Thymus (tissue), 11 donors: ENCODE measurements at regions not wholly inside any gene's neighbourhood (a gene's known extent, or its start where the extent isn't known, plus 50 kb on each side); places are given as distances from the start of the nearest gene placed in this dataset.

ENCODE experiments used
- DNase-seq, 9 donors: peaks; one replicate each; pipeline ENCODE4 v3.0.0-alpha.2; 2013; ENCODE audit warnings: low spot score in 9 of 9, low read depth in 6 of 9, missing footprints in 1 of 9
- H3K27ac ChIP-seq, 2 donors: one replicate each; pipeline ENCODE4 v1.5.1; 2013; ENCODE audit warnings: control low read depth in 1 of 2, low read depth in 1 of 2, low read length in 1 of 2, mild to moderate bottlenecking in 1 of 2, moderate library complexity in 1 of 2
- H3K27me3 ChIP-seq, 2 donors: one replicate each; pipeline ENCODE4 v1.5.1; 2013; ENCODE audit warnings: low read length in 1 of 2; ENCODE audit not compliant: control insufficient read depth in 2 of 2, insufficient read depth in 1 of 2
- H3K36me3 ChIP-seq, 2 donors: one replicate each; pipeline ENCODE4 v1.5.1; 2013; ENCODE audit warnings: low read length in 1 of 2, mild to moderate bottlenecking in 1 of 2, moderate library complexity in 1 of 2; ENCODE audit not compliant: control insufficient read depth in 2 of 2, insufficient read depth in 2 of 2
- H3K4me1 ChIP-seq, 2 donors: one replicate each; pipeline ENCODE4 v1.5.1; 2013; ENCODE audit warnings: low read length in 2 of 2; ENCODE audit not compliant: control insufficient read depth in 2 of 2, insufficient read depth in 2 of 2
- H3K4me3 ChIP-seq, 2 donors: one replicate each; pipeline ENCODE4 v1.5.1; 2013; ENCODE audit warnings: low read length in 2 of 2, control low read depth in 1 of 2, mild to moderate bottlenecking in 1 of 2
- H3K9me3 ChIP-seq, 2 donors: one replicate each; pipeline ENCODE4 v1.5.1; 2013; ENCODE audit warnings: low read length in 1 of 2, mild to moderate bottlenecking in 1 of 2; ENCODE audit not compliant: control insufficient read depth in 2 of 2, insufficient read depth in 1 of 2
- WGBS: extraction: QIAGEN DNeasy Blood & Tissue Kit; methylation state at CpG from one replicate; pipeline ENCODE4 v1.1.7; 2013; 5-methylcytosine and 5-hydroxymethylcytosine counted together
- donor health status: healthy.

DNA sequence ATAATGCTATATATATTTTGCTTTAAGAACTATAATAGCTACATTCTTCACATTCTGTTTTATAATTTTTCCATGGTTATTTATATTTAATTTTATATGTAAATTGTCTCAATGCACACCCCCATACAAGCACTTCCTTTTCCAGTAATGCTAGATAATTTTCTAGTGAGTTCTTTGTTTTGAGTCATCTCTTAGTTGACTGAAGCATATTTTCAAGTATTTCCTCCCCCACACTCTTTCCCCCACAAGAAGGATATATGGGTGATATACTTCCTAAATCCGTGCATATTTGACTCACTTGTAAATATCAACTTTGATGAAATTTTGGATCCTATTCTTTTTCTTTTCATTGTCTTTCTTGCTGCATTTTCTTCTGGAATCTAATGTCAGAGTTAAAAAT lies 82.1 kb upstream of the SRSF6 start:
- Histone ChIP-seq H3K27ac (no peak overlapping the region), H3K9me3 (no peaks in the 10 kb centered on the region), H3K36me3 (no peaks in the 10 kb centered on the region), H3K4me1 (no peaks in the 10 kb centered on the region), H3K27me3 (no peaks in the 10 kb centered on the region), H3K4me3 (no peak overlapping the region)
- no peak for DNase-seq
- WGBS, result 38% methylated on average over 1 of the region's 1 CpG

DNA sequence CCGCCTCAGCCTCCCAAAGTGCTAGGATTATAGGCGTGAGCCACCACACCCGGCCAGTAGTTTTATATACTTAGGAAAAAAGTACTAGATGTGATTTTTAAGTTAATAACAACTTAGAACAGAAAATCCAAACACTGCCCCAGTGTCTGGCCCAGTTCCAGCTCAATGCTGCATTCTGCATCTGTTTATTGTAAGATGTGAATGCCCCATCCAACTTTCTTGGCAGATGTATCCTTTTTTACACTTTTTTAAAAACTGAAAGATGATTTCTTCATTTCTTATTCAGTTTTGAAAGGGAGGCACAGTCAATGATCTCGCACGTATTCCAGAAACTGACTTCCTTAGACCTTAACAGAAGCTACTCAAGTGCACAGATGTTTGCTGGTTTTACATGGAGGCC lies 85.6 kb upstream of the SRSF6 start:
- Histone ChIP-seq H3K27me3 (no peaks in the 10 kb centered on the region), H3K9me3 (no peaks in the 10 kb centered on the region), H3K36me3 (no peaks in the 10 kb centered on the region), H3K4me3 (no peak overlapping the region), H3K4me1 (no peaks in the 10 kb centered on the region), H3K27ac (no peak overlapping the region)
- DNase-seq, result no peak
- WGBS, result 84% methylated on average over 5 of the region's 5 CpGs

DNA sequence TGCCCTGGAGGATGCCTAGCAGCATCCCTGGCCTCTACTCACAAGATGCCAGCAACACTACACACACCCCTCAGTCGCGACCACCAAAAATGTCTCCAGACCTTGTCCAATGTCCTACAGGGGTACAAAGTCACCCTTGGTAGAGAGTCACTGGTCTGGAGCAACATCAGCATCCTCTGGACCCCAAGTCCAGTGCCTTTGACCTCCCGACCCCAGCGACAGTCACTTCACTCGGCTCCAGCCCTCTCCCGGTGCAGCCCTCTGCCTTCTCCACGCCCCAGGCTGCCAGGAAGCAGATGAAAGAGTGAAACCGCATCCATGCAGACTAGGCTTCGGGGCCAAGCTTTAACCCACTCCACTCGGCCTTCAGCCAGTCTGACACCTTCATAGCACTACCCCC lies 92.0 kb upstream of the SRSF6 start:
- Histone ChIP-seq H3K27me3 (no peaks in the 10 kb centered on the region), H3K27ac (no peak overlapping the region), H3K9me3 (no peaks in the 10 kb centered on the region), H3K4me3 (no peak overlapping the region), H3K4me1 (no peaks in the 10 kb centered on the region), H3K36me3 (no peaks in the 10 kb centered on the region)
- WGBS, result 49% methylated on average over 10 of the region's 10 CpGs
- no peak for DNase-seq

DNA sequence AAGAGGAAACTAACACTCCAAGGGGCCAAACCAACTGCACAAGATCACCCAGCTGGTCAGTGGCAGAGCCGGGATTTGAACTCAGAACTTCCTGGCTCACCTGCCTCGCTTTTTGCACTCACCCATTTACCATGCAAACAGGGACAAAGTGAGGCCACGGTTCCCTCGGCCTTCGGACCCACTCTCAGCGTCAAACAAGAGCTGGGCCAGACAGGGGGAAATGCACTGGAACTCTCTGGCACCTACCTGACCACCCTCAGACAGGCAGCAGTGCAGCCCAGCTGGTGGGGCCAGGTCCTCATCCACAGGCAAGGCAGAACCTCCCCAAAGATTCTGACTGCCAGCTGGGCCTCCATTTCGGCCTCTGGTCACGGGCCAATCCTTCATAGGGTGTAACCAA lies 93.7 kb upstream of the SRSF6 start:
- no peak for DNase-seq
- no peaks in the 10 kb centered on the region for H3K4me1 ChIP-seq
- H3K4me3 ChIP-seq, result no peak overlapping the region
- no peaks in the 10 kb centered on the region for H3K36me3 ChIP-seq
- H3K9me3 ChIP-seq, result no peaks in the 10 kb centered on the region
- 94% methylated on average over 8 of the region's 8 CpGs for WGBS
- H3K27me3 ChIP-seq, result no peaks in the 10 kb centered on the region
- H3K27ac ChIP-seq, result no peak overlapping the region

DNA sequence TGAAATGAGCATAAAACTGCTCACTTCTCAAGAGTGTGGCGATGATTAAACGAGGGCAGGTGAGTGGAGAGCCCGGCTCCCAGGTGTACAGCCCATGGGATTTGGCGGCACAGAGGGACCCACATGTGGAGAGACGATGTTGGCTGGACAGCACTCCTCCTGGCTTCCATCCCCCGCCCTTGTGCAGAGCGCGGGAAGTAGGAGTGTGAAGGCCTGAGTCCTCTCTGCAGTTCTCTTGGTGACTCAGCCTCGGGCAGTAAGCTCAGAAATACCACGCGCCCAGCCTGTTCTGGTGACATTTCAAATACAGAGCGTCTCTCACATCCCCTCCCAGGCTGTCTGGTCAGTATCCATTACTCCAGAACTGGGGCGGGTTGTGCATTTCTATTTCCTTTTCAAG lies 94.2 kb upstream of the SRSF6 start:
- H3K27ac ChIP-seq, result no peak overlapping the region
- H3K36me3 ChIP-seq, result no peaks in the 10 kb centered on the region
- no peak overlapping the region for H3K4me3 ChIP-seq
- 89% methylated on average over 13 of the region's 13 CpGs for WGBS
- no peak for DNase-seq
- H3K9me3 ChIP-seq, result no peaks in the 10 kb centered on the region
- no peaks in the 10 kb centered on the region for H3K4me1 ChIP-seq
- H3K27me3 ChIP-seq, result no peaks in the 10 kb centered on the region

DNA sequence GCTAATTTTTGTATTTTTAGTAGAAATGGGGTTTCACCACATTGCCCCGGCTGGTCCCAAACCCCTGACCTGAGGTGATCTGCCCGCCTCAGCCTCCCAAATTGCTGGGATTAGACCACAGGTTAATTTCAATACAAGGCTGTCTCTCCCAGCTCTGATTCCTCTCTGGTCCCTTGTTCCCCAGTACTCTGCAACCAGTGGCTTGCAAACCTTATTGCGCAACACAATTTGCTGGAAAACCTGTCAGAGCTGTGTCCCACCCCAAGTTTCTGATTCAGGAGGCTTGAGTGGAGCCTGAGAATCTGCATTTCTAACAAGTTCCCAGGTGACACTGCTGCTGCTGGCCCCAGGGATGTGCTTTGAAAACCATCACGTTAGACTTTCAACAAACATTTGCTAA lies 96.2 kb upstream of the SRSF6 start:
- 92% methylated on average over 4 of the region's 4 CpGs for WGBS
- DNase-seq, result no peak
- Histone ChIP-seq H3K36me3 (no peaks in the 10 kb centered on the region), H3K27ac (no peak overlapping the region), H3K9me3 (no peaks in the 10 kb centered on the region), H3K4me3 (no peak overlapping the region), H3K4me1 (no peaks in the 10 kb centered on the region), H3K27me3 (no peaks in the 10 kb centered on the region)

DNA sequence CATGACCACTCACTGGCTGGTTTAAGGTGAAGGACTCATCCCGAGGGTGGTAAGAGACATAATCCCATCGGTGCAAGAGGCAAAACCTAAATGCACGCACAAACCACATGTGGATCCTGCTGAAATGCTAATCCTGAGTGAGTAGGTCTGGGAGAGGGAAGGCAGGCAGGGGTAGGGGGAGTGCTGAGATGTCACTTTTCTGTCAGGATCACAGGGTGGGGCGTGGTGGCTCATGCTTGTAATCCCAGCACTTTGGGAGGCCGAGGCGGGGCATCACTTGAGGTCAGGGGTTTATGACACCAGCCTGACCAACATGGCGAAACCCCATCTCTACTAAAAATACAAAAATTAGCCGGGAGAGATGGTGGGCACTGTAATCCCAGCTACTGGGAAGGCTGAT lies 97.7 kb upstream of the SRSF6 start:
- Histone ChIP-seq H3K27ac (no peak overlapping the region), H3K36me3 (no peaks in the 10 kb centered on the region), H3K4me1 (no peaks in the 10 kb centered on the region), H3K27me3 (no peaks in the 10 kb centered on the region), H3K4me3 (no peak overlapping the region), H3K9me3 (no peaks in the 10 kb centered on the region)
- 89% methylated on average over 8 of the region's 8 CpGs for WGBS
- DNase-seq, result no peak

DNA sequence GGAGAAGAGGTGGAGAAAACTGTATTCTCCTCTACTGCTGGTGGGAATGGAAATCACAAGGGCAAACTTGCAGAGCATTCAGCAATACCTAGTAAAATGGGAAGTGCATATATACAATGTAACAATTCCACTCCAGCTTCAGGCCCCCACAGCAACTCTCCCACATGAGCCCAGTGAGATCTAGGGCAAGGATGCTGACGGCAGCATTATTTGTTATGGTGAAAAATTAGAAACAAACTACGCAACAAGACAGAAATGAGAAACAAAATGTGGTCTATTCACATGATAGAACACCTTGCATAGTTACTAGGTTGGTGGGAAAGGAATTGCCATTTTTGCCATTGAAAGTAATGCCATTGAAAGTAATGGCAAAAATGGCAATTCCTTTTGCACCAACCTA lies 98.9 kb upstream of the SRSF6 start:
- no peaks in the 10 kb centered on the region for H3K36me3 ChIP-seq
- no peak overlapping the region for H3K4me3 ChIP-seq
- DNase-seq, result no peak
- 93% methylated on average over 2 of the region's 2 CpGs for WGBS
- H3K4me1 ChIP-seq, result no peaks in the 10 kb centered on the region
- H3K27ac ChIP-seq, result no peak overlapping the region
- no peaks in the 10 kb centered on the region for H3K9me3 ChIP-seq
- H3K27me3 ChIP-seq, result no peaks in the 10 kb centered on the region

DNA sequence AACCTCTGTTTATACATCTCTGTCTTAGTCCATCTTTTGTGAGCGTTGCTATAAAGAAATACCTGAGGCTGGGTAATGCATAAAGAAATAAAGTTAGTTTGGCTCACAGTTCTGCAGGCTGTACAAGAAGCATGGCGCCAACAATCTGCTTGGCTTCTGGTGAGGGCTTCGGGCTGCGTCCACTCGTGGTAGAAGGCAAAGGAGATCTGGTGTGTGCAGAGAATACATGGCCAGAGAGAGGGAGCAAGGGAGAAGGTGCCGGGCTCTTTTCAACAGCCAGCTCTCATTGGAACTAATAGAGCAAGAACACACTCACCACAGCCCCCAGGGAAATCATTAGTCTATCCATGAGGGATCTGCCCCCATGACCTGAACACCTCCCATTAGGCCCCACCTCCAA lies 100.3 kb upstream of the SRSF6 start:
- 87% methylated on average over 6 of the region's 6 CpGs for WGBS
- H3K4me1 ChIP-seq, result no peaks in the 10 kb centered on the region
- DNase-seq, result no peak
- no peaks in the 10 kb centered on the region for H3K27me3 ChIP-seq
- no peaks in the 10 kb centered on the region for H3K9me3 ChIP-seq
- H3K4me3 ChIP-seq, result no peak overlapping the region
- H3K36me3 ChIP-seq, result no peaks in the 10 kb centered on the region
- H3K27ac ChIP-seq, result no peak overlapping the region

DNA sequence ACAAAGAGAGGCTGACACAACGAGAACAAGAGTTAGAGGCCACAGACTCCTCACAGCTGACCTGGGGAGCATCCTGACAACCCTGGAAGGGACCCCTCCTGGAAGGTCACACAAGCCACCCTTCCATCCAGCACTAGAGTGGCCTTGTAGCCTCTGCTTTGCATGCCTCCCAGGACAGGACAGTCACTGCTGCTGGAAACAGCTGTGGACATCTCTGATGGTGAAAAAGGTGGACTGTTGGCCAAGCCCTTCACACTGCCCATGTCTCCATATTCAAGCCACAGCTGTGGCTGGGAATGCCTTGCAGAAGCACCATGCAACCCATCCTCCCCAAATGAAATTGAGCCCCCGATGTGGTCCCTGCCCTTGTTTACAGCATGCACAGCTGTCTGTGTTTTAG lies 102.1 kb upstream of the SRSF6 start:
- H3K27ac ChIP-seq, result no peak overlapping the region
- no peaks in the 10 kb centered on the region for H3K36me3 ChIP-seq
- DNase-seq, result no peak
- WGBS, result 76% methylated on average over 2 of the region's 2 CpGs
- no peaks in the 10 kb centered on the region for H3K4me1 ChIP-seq
- no peaks in the 10 kb centered on the region for H3K27me3 ChIP-seq
- H3K4me3 ChIP-seq, result no peak overlapping the region
- no peaks in the 10 kb centered on the region for H3K9me3 ChIP-seq
